ENCODE measurements at regions not wholly inside any gene's neighbourhood (a gene's known extent, or its start where the extent isn't known, plus 50 kb on each side); places are given as distances from the start of the nearest gene placed in this dataset.

- no peak overlapping the region for H3K9ac ChIP-seq (ENCODE audit: low read length)
- TF ChIP-seq, protein P1, sequence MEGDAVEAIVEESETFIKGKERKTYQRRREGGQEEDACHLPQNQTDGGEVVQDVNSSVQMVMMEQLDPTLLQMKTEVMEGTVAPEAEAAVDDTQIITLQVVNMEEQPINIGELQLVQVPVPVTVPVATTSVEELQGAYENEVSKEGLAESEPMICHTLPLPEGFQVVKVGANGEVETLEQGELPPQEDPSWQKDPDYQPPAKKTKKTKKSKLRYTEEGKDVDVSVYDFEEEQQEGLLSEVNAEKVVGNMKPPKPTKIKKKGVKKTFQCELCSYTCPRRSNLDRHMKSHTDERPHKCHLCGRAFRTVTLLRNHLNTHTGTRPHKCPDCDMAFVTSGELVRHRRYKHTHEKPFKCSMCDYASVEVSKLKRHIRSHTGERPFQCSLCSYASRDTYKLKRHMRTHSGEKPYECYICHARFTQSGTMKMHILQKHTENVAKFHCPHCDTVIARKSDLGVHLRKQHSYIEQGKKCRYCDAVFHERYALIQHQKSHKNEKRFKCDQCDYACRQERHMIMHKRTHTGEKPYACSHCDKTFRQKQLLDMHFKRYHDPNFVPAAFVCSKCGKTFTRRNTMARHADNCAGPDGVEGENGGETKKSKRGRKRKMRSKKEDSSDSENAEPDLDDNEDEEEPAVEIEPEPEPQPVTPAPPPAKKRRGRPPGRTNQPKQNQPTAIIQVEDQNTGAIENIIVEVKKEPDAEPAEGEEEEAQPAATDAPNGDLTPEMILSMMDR (IDR thresholded peaks at IDR 0.05; ENCODE audit: insufficient read depth, low read length, poor library complexity, severe bottlenecking): no peak
- no peak for TF ChIP-seq EZH2phosphoT487 (conservative IDR thresholded peaks at IDR 0.05; ENCODE audit: low read length)
- H3F3A ChIP-seq (ENCODE audit: insufficient read depth): no peaks in the 10 kb centered on the region
- H2AFZ ChIP-seq (ENCODE audit: low read depth, low read length, severe bottlenecking): no peak overlapping the region
- no peaks in the 10 kb centered on the region for H3K9me2 ChIP-seq (replicated peaks; ENCODE audit: insufficient read depth, low read length)
- H3K27ac ChIP-seq (ENCODE audit: low read depth, low read length): no peak overlapping the region
- H3K79me2 ChIP-seq (ENCODE audit: insufficient read depth, low read length): no peaks in the 10 kb centered on the region
- no peaks in the 10 kb centered on the region for H3K27me3 ChIP-seq (ENCODE audit: low read length)
- no peak overlapping the region for H3K4me3 ChIP-seq (ENCODE audit: insufficient read depth, low read length, poor library complexity, severe bottlenecking)
- H3K36me3 ChIP-seq (ENCODE audit: low read length): no peaks in the 10 kb centered on the region
- no peak overlapping the region for H3K4me2 ChIP-seq (ENCODE audit: low read depth, low read length, poor library complexity, severe bottlenecking)
- H4K20me1 ChIP-seq (ENCODE audit: low read depth, low read length): no peaks in the 10 kb centered on the region
- H3K9me3 ChIP-seq (ENCODE audit: insufficient read depth, low read length): no peaks in the 10 kb centered on the region
These were observed 136.1 kb upstream of the MYO3A start for GRCh38 chr10:25797888-25798429.

DNA sequence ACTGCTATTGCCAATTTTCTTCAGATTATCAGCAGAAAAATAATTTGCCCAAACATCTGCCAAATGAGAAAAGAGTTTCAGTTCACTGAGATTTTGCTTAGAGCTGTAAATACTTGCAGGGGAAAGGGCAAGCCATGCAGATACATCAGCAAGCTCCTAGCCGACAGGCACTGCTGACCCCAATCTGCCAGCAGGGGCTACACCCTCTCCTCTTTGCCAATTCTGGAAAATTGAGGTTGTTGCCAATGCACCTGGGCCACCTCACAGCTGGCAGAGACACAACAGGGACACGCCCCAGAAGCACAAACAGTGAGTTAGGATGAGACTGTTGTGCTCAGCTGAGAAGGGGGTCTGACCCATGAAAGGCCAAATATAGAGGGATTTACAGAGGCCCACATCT lies 129.5 kb upstream of the MYO3A start:
- TF ChIP-seq, protein P1 (IDR thresholded peaks at IDR 0.05; ENCODE audit: insufficient read depth, low read length, poor library complexity, severe bottlenecking): no peak
- no peak for TF ChIP-seq EZH2phosphoT487 (conservative IDR thresholded peaks at IDR 0.05; ENCODE audit: low read length)
- H2AFZ ChIP-seq (ENCODE audit: low read depth, low read length, severe bottlenecking): no peak overlapping the region
- no peaks in the 10 kb centered on the region for H3K9me2 ChIP-seq (replicated peaks; ENCODE audit: insufficient read depth, low read length)
- no peak overlapping the region for H3K27ac ChIP-seq (ENCODE audit: low read depth, low read length)
- H3K4me2 ChIP-seq (ENCODE audit: low read depth, low read length, poor library complexity, severe bottlenecking): no peak overlapping the region
- no peaks in the 10 kb centered on the region for H3K9me3 ChIP-seq (ENCODE audit: insufficient read depth, low read length)
- H3K4me3 ChIP-seq (ENCODE audit: insufficient read depth, low read length, poor library complexity, severe bottlenecking): no peak overlapping the region
- H4K20me1 ChIP-seq (ENCODE audit: low read depth, low read length): no peaks in the 10 kb centered on the region
- no peaks in the 10 kb centered on the region for H3F3A ChIP-seq (ENCODE audit: insufficient read depth)
- H3K27me3 ChIP-seq (ENCODE audit: low read length): no peaks in the 10 kb centered on the region
- no peaks in the 10 kb centered on the region for H3K36me3 ChIP-seq (ENCODE audit: low read length)
- H3K79me2 ChIP-seq (ENCODE audit: insufficient read depth, low read length): no peaks in the 10 kb centered on the region
- H3K9ac ChIP-seq (ENCODE audit: low read length): no peak overlapping the region

- H3K4me2 ChIP-seq (ENCODE audit: low read depth, low read length, poor library complexity, severe bottlenecking): no peak overlapping the region
- TF ChIP-seq EZH2phosphoT487 (conservative IDR thresholded peaks at IDR 0.05; ENCODE audit: low read length): no peak
- TF ChIP-seq, protein P1 (IDR thresholded peaks at IDR 0.05; ENCODE audit: insufficient read depth, low read length, poor library complexity, severe bottlenecking): no peak
These were observed 128.0 kb upstream of the MYO3A start for GRCh38 chr10:25805986-25806385.

More at GRCh38 chr10:25805986-25806385, 128.0 kb upstream of the MYO3A start:
- Histone ChIP-seq H3K4me3 (ENCODE audit: insufficient read depth, low read length, poor library complexity, severe bottlenecking) (no peak overlapping the region), H3K9me2 (replicated peaks; ENCODE audit: insufficient read depth, low read length) (no peaks in the 10 kb centered on the region), H3K36me3 (ENCODE audit: low read length) (no peaks in the 10 kb centered on the region), H4K20me1 (ENCODE audit: low read depth, low read length) (no peaks in the 10 kb centered on the region), H2AFZ (ENCODE audit: low read depth, low read length, severe bottlenecking) (no peak overlapping the region), H3K27me3 (ENCODE audit: low read length) (no peaks in the 10 kb centered on the region), H3K79me2 (ENCODE audit: insufficient read depth, low read length) (no peaks in the 10 kb centered on the region), H3K27ac (ENCODE audit: low read depth, low read length) (no peak overlapping the region), H3K9ac (ENCODE audit: low read length) (no peak overlapping the region), H3F3A (ENCODE audit: insufficient read depth) (no peaks in the 10 kb centered on the region), H3K9me3 (ENCODE audit: insufficient read depth, low read length) (no peaks in the 10 kb centered on the region)

All from SU-DHL-6 (cell line).